ENCODE measurements at regions not wholly inside any gene's neighbourhood (a gene's known extent, or its start where the extent isn't known, plus 50 kb on each side); places are given as distances from the start of the nearest gene placed in this dataset.
"Not testable (repeated sequence)": the region's sequence is repeated elsewhere in the genome, so short reads cannot be mapped to it uniquely, and the experiment has no call there.

DNA sequence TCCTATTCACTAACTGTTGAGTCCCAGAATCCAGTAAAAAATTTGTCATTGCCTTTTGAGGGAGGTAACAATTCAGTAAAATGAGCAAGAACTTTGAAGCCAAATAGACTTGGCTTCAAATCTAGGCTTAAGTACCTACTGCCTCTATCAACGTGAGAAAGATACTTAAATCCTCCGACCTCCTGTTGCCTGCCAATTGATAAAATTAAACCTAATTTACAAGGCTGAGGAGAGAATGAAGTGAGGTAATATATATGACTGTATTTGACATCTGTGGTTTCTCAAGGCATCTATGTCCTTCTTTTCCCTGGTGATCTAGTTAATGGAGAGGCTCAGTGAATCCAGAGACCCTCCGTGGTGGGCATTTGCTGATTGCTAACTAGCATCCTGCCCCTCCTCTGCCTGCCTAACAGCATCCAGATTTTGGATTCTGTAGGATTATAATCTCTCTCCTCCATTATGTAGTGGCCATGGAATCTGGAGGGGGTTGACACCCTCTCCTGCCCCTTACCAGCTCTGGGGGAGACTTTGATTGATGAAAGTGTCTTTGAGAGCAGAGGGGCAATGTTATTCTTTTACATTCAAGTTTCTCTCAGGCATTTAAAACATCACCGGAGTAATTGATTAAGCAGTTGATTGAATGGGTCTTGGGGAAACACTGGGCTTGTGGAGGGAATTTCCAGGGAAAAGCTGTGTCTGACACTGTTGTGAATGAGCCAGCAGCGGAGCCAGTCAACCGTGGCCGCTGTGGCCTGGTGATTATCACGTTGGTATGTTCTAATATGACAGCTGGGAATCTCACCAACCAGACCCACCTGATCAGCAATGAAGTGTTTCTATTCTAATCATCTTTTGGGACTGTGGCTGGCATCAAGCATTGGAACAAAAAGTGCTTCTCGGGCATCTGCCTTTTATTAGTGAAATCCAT lies 140.7 kb upstream of the FAM78B start:
- DNase-seq: no peak

DNA sequence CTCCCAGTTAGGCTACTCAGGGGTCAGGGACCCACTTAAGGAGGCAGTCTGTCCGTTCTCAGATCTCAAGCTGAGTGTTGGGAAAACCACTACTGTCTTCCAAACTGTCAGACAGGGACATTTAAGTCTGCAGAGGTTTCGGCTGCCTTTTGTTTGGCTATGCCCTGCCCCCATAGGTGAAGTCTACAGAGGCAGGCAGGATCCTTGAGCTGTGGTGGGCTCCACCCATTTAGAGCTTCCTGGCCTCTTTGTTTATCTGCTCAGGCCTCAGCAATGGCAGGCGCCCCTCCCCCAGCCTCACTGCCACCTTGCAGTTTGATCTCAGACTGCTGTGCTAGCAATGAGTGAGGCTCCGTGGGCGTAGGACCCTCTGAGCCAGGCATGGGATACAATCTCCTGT lies 149.5 kb upstream of the FAM78B start:
- not testable (repeated sequence) for DNase-seq

- no peak for DNase-seq
Measured at GRCh38 chr1:166322470-166322869, 155.7 kb upstream of the FAM78B start.

DNA sequence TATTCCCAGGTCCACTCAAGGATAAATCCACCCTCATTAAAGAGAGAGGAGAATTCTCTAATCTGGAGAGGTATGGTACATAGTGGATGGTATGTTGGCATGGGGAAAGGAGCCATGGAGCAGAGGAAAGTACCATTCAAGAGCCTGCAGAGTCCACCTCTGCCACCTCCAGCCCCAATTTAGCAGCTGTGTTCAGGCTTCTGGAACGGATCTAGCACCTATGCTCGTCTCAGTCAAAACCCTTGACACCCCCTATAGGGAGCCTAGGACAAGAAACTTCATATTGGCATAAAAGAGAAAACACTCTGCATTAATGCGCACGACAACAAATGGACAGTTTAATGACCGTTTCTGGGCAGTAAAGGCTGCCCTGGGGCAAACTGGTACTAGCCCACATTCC lies 161.1 kb upstream of the FAM78B start:
- no peak for DNase-seq

DNA sequence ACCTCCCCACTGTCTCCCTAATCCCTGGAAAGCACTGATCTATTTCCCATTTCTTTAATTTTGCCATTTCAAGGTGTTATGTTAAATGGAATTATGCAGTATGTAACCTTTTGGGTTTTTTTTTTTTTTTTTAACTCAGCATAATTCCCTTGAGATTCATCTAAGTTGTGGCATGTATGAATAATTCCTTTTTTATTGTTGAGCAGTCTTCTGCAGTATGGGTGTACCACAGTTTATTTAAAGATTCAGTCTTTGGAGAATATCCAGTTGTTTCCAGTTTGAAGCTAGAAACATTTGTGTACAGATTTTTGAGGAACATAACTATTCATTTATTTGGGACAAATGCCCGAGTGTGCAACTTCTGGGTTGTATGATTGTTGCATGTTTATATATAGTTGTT lies 162.2 kb upstream of the FAM78B start:
- DNase-seq: no peak

DNA sequence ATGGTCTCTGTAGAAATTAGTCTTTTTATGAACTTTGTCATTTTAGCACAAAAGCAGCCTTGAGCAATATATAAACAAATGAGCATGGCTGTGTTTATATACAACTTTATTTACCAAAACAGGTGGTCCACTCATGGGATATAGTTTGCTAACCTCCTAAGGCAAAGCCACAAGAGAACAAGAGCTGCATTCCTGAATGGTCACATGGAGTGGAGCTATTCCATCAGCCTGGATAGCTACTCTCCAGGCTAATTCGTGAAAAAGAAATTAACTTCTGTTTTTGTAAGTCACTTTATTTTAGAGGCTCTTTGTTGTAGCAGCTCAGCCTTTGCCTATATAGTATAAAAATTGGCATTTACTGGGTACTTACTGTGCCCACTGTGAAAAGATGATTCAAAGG lies 163.3 kb upstream of the FAM78B start:
- DNase-seq: no peak

GRCh38 chr1:166338105-166338504 lies 171.3 kb upstream of the FAM78B start:
- no peak for DNase-seq

- no peak for DNase-seq
Measured at GRCh38 chr1:166340709-166341108, 173.9 kb upstream of the FAM78B start.

DNA sequence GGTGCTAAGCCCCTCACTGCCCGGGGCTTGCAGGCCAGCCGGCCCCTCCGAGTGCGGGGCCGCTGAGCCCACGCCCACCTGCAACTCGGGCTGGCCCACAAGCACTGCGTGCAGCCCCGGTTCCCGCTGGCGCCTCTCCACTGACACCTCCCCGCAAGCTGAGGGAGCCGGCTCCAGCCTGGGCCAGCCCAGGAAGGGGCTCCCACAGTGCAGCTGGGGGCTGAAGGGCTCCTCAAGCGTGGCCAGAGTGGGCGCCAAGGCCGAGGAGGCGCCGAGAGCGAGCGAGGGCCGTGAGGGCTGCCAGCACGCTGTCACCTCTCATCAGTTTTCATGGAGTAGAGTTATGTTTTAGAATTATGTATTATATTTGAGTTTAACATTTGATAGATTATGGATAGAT lies 176.5 kb upstream of the FAM78B start:
- DNase-seq: no peak

DNA sequence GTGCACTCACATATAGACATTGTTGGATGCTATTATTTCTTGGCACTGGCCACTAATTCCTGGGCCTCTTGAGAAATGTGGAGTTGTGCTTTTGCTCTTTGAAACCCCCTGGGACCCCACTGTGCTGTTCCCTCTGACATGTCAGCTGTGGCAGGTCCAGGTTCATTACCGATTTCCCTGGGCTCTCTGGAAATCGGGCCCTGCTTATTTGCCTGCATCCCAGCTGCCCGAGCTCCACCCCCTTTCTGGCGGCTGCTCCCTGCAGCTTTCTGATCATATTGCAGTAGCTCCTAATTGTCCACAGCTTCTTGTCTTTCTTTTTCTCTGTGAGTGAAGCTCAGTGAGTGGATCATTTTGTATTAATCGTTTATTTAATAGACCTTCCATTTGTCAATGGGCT lies 183.7 kb upstream of the FAM78B start:
- DNase-seq: no peak

DNA sequence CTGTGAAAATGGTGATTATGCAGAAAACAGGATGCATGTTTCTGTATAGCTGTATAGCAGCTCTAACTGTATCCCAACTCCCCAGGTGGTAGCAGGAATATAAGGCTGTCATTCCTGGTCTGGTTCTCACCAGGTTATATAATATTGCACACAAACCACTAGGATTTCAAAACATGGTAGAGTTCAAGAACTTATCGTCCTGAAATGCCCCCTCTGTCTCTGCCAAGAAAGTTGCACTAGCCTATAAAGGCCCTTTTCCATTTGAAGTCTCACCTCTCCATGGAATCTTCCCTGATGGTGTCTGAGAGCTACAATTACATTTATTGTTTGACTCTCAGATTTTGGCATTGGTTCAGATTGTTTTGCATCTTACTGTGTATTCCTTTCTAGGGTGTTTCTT lies 184.9 kb upstream of the FAM78B start:
- no peak for DNase-seq

- no peak for DNase-seq
Measured at GRCh38 chr1:166353213-166353612, 186.4 kb upstream of the FAM78B start.

DNA sequence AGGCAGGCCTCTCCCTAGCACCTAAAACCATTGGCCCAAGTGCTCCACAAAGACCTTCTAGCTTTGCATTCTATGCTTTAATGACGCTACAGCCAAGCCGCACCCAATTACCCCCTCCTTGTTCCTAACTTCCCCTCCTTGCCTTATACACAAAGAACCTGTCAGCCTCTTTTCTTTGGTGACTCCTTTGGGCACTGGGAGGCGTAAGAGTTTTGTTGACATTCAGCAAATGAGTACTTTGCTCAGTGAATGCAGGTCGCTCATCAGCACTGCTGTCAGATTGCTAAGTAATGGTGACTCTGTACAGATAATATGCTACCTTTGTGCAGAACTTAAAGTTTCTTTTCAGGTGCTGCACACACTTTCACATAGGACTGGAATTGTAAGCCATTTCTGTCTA lies 187.6 kb upstream of the FAM78B start:
- DNase-seq: no peak

GRCh38 chr1:166365081-166365480 lies 198.3 kb upstream of the FAM78B start:
- no peak for DNase-seq

DNA sequence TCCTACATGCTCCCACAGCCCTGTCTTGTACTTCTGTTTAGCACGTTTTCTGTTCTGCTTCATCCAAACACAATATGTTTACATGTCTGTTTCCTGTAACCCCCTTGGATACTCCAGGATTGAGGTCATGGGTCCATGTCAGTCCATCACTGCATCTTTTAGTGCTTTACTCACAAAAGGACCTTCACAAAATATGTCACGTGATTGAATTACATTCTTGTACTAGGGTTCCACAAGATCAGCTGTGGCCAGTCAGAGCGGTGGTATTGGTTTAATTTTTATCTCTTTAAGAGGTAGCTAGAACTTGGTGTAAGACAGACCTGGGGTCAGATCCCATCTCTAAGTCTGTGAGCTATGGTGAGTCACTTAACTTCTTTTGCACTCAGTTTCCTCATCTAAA lies 201.2 kb upstream of the FAM78B start:
- DNase-seq: no peak

DNA sequence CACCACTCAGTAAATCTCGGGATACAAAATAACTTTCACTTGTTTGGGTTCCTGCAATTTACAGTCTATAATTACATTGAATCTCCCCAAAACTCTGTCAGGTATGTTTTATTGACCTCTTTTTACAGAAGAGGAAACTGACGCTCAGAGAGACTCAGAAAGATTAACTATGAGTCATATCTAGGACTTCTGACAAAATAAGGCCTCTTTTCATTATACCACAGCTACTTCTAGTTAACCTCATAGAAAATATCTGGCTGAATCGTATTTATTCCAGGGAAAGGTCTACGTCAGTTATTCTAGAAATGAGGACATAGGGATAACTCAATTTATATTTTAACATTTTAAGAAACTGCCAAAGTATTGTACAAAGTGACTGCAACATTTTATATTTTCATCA lies 211.1 kb upstream of the FAM78B start:
- no peak for DNase-seq

DNA sequence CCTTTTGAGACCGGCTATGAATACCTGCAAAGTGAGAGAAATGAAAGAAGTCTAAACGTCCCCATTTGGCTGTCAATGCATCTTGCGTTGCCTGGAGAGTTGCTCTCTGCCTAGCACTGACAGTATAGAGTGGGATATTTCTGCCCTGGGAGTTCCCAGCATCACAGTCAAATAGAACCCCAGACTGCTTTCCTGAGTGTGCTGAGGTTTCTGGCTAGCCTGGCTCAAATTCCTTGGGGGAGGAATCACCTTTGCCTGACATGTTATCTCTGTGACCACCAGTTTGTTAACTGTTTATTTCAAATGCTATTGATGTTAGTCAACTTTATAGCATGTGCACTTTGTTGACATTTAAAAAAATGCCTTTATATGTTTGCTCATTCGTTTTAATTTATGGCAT lies 212.0 kb upstream of the FAM78B start:
- no peak for DNase-seq

DNA sequence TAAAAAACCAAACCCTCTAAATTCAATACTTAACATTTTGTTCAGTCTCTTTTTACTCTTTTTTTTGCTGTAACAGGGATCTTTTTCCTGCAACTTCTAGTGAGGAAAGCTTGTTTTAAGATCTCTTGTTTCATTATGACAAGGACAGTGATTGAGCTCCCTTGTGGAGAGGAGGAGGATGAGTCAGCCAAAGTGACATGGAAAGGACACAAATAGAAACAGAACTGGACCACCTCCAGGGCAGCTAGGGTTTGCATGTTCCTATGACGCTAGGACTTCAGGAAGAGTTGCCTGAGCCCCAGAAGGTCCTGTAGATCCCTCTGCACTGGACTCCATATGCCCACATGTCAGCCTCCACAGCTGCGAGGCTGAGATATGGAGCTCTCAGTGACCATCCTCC lies 212.6 kb upstream of the FAM78B start:
- DNase-seq: no peak

DNA sequence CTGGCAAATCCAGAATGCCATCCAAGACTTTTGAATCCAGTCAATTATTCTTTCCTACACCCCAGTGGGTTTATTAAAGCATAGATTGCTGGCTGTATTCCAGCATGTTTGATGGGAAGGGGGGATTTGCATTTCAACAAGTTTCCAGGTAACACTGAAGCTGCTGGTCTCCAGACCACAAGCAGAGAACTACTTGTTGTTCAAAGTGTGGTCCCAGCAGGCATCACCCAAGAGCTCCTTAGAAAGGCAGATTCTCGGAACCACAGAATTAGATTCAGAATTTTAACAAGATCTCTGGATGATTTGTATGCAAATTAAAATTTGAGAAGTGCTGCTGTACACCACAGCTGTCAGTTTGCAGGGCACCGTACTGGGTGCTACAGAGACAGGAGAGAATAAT lies 216.3 kb upstream of the FAM78B start:
- no peak for DNase-seq

DNA sequence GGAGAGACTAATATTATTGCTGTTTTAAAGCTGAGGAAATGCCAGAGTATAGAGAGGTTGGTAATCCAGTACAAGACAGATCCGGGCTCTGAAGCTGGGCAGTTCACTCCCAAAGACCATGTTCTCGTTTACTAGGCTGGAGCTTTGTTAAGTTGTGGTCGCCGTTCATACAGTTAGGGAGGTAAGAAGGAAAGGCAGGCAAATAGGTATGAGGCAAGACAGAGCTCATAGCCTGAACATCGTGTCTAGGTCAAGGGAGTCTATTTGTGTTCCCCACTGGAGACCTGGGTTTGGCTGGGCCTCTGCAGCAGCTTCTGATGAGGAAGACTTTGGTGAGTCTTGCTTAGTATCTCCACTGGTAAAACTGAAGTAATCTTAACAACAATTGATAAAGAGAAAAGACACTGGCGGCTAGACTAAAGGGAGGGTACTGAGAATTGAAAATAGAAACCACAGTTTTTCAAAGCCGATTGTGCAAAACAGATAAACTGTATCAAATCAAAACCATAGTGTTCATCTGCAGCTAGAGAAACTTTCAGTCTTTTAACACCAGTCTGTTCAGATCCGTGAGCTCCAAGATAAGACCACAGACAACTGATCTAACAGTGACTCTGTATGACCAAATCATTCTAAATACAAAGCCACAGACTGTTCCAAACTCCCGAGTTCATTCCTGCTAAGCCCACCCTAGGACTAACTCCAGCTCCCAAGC lies 217.0 kb upstream of the FAM78B start:
- no peak for DNase-seq

DNA sequence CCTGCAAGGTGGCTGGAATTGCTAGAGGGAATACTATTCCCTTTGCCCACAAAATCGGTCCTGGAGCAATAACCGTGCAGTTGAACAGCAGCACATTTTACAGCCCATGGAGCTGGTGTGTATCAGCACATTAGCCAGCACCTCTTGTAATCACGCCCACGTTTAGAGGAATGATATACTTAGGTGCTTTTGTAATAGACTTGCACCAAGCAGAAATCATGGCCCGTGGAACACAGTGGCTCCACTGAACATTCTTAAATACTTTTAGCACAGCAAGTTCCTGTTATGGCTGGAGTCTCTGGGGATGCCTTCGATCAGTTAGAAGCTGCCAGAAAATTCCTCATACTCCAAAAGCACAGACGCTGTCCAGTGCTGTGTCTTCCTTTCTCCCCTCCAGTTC lies 218.1 kb upstream of the FAM78B start:
- DNase-seq: no peak

- no peak for DNase-seq
Measured at GRCh38 chr1:166390366-166391033, 223.7 kb upstream of the FAM78B start.

GRCh38 chr1:166391279-166392066 lies 224.7 kb upstream of the FAM78B start:
- DNase-seq: no peak

Data from stimulated activated naive CD4-positive, alpha-beta T cell (primary cell).